ENCODE measurements at regions not wholly inside any gene's neighbourhood (a gene's known extent, or its start where the extent isn't known, plus 50 kb on each side); places are given as distances from the start of the nearest gene placed in this dataset.

GRCh38 chrX:53817548-53817947, 131.0 kb upstream of the HUWE1 start (continued):
- no peak for TF ChIP-seq ZNF462 (CRISPR knock-in tag; IDR thresholded peaks at IDR 0.05)
- no peak for TF ChIP-seq CREB1 (CRISPR knock-in tag; IDR thresholded peaks at IDR 0.05; ENCODE audit: low read depth)
- TF ChIP-seq EZH2 (IDR thresholded peaks at IDR 0.05; ENCODE audit: low read depth, unreplicated experiment) = no peak
- no peak for TF ChIP-seq CTCF (conservative IDR thresholded peaks at IDR 0.05; ENCODE audit: low read depth in 2 of 2)

DNA sequence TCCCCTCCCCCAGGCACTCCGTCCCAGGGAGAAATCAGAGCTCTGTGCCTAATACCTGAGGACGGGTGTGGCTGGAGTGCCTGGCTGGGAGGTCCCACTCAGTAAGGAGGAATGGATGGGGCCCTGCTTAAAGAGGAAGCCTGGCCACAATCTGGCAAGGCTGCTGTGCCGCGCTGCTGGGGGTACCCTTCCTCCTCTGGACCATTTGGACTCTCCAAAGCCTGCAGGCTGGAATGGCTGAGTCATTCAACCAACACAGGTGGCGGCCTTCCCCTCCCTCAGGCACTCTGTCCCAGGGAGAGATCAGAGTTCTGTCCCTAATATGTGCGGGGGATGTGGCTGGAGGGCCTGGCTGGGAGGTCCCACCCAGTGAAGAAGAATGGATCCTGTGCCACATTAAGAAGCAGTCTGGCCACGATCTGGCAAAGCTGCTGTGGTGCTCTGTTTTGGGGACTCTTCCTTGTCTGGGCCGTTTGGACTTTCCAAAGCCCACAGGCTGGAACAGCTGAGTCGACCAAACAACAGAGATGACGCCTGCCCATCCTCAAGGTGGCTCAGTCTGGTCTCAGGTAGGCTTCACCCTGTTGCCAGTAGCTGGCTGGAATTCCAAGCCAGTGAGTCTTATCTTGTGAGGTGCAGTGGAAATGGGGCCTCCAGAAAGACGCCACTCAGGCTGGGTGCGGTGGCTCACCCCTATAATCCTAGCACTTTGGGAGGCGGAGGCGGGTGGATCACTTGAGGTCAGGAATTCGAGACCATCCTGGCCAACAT, 127.3 kb upstream of the HUWE1 start:
- Histone ChIP-seq H3K9me2 (ENCODE audit: insufficient read depth) (no peaks in the 10 kb centered on the region), H3K27me3 (ENCODE audit: insufficient read depth) (no peaks in the 10 kb centered on the region), H3K79me2 (replicated peaks; ENCODE audit: insufficient read depth) (no peaks in the 10 kb centered on the region), H2AFZ (peak overlapping the region; percentile 52; the same call in 1 of the 2 replicates), H3F3A (replicated peaks; ENCODE audit: low read depth) (no peaks in the 10 kb centered on the region), H4K20me1 (replicated peaks; ENCODE audit: insufficient read depth) (no peaks in the 10 kb centered on the region), H3K4me1 (ENCODE audit: insufficient read depth) (no peaks in the 10 kb centered on the region), H3K36me3 (ENCODE audit: insufficient read depth) (no peaks in the 10 kb centered on the region), H3K27ac (ENCODE audit: low read depth) (no peak overlapping the region), H3K4me2 (no peak overlapping the region), H3K4me3 (no peak overlapping the region)
- DNase-seq (ENCODE audit: low spot score) (no peak), ATAC-seq (no peak)
- Mint-ChIP-seq H3K27ac (no peak overlapping the region), H3K4me3 (no peak overlapping the region), H3K9me3 (no peaks in the 10 kb centered on the region; the same call in 2 of the 3 replicates), H3K36me3 (ENCODE audit: low read depth) (no peaks in the 10 kb centered on the region), H3K27me3 (ENCODE audit: insufficient read depth, low read depth, poor library complexity) (no peaks in the 10 kb centered on the region), H3K4me1 (peaks cover 4% of the 10 kb centered on the region; the same call in 2 of the 3 replicates)
- no peak for TF ChIP-seq ZNF114 (CRISPR knock-in tag; IDR thresholded peaks at IDR 0.05)
- no peak for TF ChIP-seq JUNB (IDR thresholded peaks at IDR 0.05; ENCODE audit: unreplicated experiment)
- TF ChIP-seq NANOG (IDR thresholded peaks at IDR 0.05; ENCODE audit: borderline replicate concordance) = no peak
- no peak for TF ChIP-seq EZH2phosphoT487 (IDR thresholded peaks at IDR 0.05; ENCODE audit: unreplicated experiment)
- TF ChIP-seq STAT1 (IDR thresholded peaks at IDR 0.05; ENCODE audit: unreplicated experiment) = no peak
- TF ChIP-seq EZH2 (IDR thresholded peaks at IDR 0.05; ENCODE audit: low read depth, unreplicated experiment) = no peak
- TF ChIP-seq ZNF331 (CRISPR knock-in tag; IDR thresholded peaks at IDR 0.05; ENCODE audit: low read depth) = no peak
- no peak for TF ChIP-seq POLR2AphosphoS5 (IDR thresholded peaks at IDR 0.05; ENCODE audit: low read depth)
